ENCODE measurements at regions not wholly inside any gene's neighbourhood (a gene's known extent, or its start where the extent isn't known, plus 50 kb on each side); places are given as distances from the start of the nearest gene placed in this dataset.
"Not testable (repeated sequence)": the region's sequence is repeated elsewhere in the genome, so short reads cannot be mapped to it uniquely, and the experiment has no call there.

- no peak for TF ChIP-seq CTCF (IDR thresholded peaks at IDR 0.05)
- H3K27ac Mint-ChIP-seq (ENCODE audit: unreplicated experiment), result no peak overlapping the region
- no peak overlapping the region for H3K4me3 Mint-ChIP-seq (ENCODE audit: unreplicated experiment)
- H3K27me3 Mint-ChIP-seq (ENCODE audit: unreplicated experiment), result peaks cover 16% of the 10 kb centered on the region
- DNase-seq (ENCODE audit: extremely low spot score, unreplicated experiment), result no peak
- H3K4me1 Mint-ChIP-seq (ENCODE audit: unreplicated experiment), result no peaks in the 10 kb centered on the region
- H3K9me3 Mint-ChIP-seq (ENCODE audit: unreplicated experiment), result no peaks in the 10 kb centered on the region
- no peaks in the 10 kb centered on the region for H3K36me3 Mint-ChIP-seq (ENCODE audit: unreplicated experiment)
Measured at GRCh38 chr10:62981096-62981495, 152.0 kb upstream of the NRBF2 start.

- Mint-ChIP-seq H3K27me3 (ENCODE audit: unreplicated experiment) (peaks cover 16% of the 10 kb centered on the region), H3K36me3 (ENCODE audit: unreplicated experiment) (no peaks in the 10 kb centered on the region), H3K4me1 (ENCODE audit: unreplicated experiment) (no peaks in the 10 kb centered on the region), H3K4me3 (ENCODE audit: unreplicated experiment) (no peak overlapping the region), H3K27ac (ENCODE audit: unreplicated experiment) (no peak overlapping the region), H3K9me3 (ENCODE audit: unreplicated experiment) (no peaks in the 10 kb centered on the region)
- no peak for TF ChIP-seq CTCF (IDR thresholded peaks at IDR 0.05)
- DNase-seq (ENCODE audit: extremely low spot score, unreplicated experiment), result no peak
Measured at GRCh38 chr10:62980687-62981086, 152.4 kb upstream of the NRBF2 start.

- H3K4me1 Mint-ChIP-seq (ENCODE audit: unreplicated experiment), result no peaks in the 10 kb centered on the region
- TF ChIP-seq CTCF (IDR thresholded peaks at IDR 0.05), result no peak
- no peak overlapping the region for H3K27ac Mint-ChIP-seq (ENCODE audit: unreplicated experiment)
- H3K4me3 Mint-ChIP-seq (ENCODE audit: unreplicated experiment), result no peak overlapping the region
- no peaks in the 10 kb centered on the region for H3K36me3 Mint-ChIP-seq (ENCODE audit: unreplicated experiment)
- H3K9me3 Mint-ChIP-seq (ENCODE audit: unreplicated experiment), result peaks cover 6% of the 10 kb centered on the region
- DNase-seq (ENCODE audit: extremely low spot score, unreplicated experiment), result no peak
- H3K27me3 Mint-ChIP-seq (ENCODE audit: unreplicated experiment), result peaks cover 16% of the 10 kb centered on the region
Measured at GRCh38 chr10:62979921-62980320, 153.2 kb upstream of the NRBF2 start.

- DNase-seq (ENCODE audit: extremely low spot score, unreplicated experiment), result no peak
- TF ChIP-seq CTCF (IDR thresholded peaks at IDR 0.05), result no peak
- Mint-ChIP-seq H3K9me3 (ENCODE audit: unreplicated experiment) (peaks cover 8% of the 10 kb centered on the region), H3K27ac (ENCODE audit: unreplicated experiment) (no peak overlapping the region), H3K4me1 (ENCODE audit: unreplicated experiment) (no peaks in the 10 kb centered on the region), H3K36me3 (ENCODE audit: unreplicated experiment) (no peaks in the 10 kb centered on the region), H3K4me3 (ENCODE audit: unreplicated experiment) (no peak overlapping the region), H3K27me3 (ENCODE audit: unreplicated experiment) (peaks cover 6% of the 10 kb centered on the region)
Measured at GRCh38 chr10:62978482-62978881, 154.6 kb upstream of the NRBF2 start.

GRCh38 chr10:62974795-62975194, 158.3 kb upstream of the NRBF2 start:
- not testable (repeated sequence) for H3K9me3 Mint-ChIP-seq (ENCODE audit: unreplicated experiment); H3K27ac Mint-ChIP-seq (ENCODE audit: unreplicated experiment); H3K4me1 Mint-ChIP-seq (ENCODE audit: unreplicated experiment); H3K27me3 Mint-ChIP-seq (ENCODE audit: unreplicated experiment); H3K36me3 Mint-ChIP-seq (ENCODE audit: unreplicated experiment); DNase-seq (ENCODE audit: extremely low spot score, unreplicated experiment); H3K4me3 Mint-ChIP-seq (ENCODE audit: unreplicated experiment)

- Mint-ChIP-seq H3K9me3 (ENCODE audit: unreplicated experiment) (peaks cover 8% of the 10 kb centered on the region), H3K4me1 (ENCODE audit: unreplicated experiment) (no peaks in the 10 kb centered on the region), H3K36me3 (ENCODE audit: unreplicated experiment) (no peaks in the 10 kb centered on the region), H3K27me3 (ENCODE audit: unreplicated experiment) (peaks cover 5% of the 10 kb centered on the region), H3K27ac (ENCODE audit: unreplicated experiment) (no peak overlapping the region), H3K4me3 (ENCODE audit: unreplicated experiment) (no peak overlapping the region)
- no peak for TF ChIP-seq CTCF (IDR thresholded peaks at IDR 0.05)
- no peak for DNase-seq (ENCODE audit: extremely low spot score, unreplicated experiment)
Measured at GRCh38 chr10:62972103-62972502, 155.9 kb upstream of the EGR2 start.

All from osteocyte (in vitro differentiated cells).